Smooth muscle cell (in vitro differentiated cells): ENCODE measurements at regions not wholly inside any gene's neighbourhood (a gene's known extent, or its start where the extent isn't known, plus 50 kb on each side); places are given as distances from the start of the nearest gene placed in this dataset.

Experiments used
- DNase-seq: peaks from one replicate; lab custom pipeline; 2025; ENCODE audit not compliant: unreplicated experiment; lab: John Stamatoyannopoulos, UW
- H2AFZ ChIP-seq: fragments of 200-600 bp; sonication (generic); 2 replicates; pipeline ENCODE4 v1.6.0; 2016; ENCODE audit warnings: antibody characterized with exemption, low read depth, mild to moderate bottlenecking
- H3F3A ChIP-seq: fragments of 200-600 bp; sonication (generic); 2 replicates; pipeline ENCODE4 v1.6.0; 2017; ENCODE audit warnings: antibody characterized with exemption, low read depth
- H3K27ac ChIP-seq: fragments of 200-600 bp; sonication (generic); 2 replicates; pipeline ENCODE4 v1.5.1; 2016; ENCODE audit warnings: low read depth, mild to moderate bottlenecking
- H3K27me3 ChIP-seq: fragments of 200-600 bp; sonication (generic); 2 replicates; pipeline ENCODE4 v1.6.1; 2016; ENCODE audit warnings: low read depth, mild to moderate bottlenecking
- H3K36me3 ChIP-seq: fragments of 200-600 bp; sonication (generic); 2 replicates; pipeline ENCODE4 v1.5.1; 2016; ENCODE audit warnings: low read depth
- H3K4me1 ChIP-seq: fragments of 200-600 bp; sonication (generic); 2 replicates; pipeline ENCODE4 v1.5.1; 2016; ENCODE audit warnings: low read depth
- H3K4me2 ChIP-seq: fragments of 200-600 bp; sonication (generic); 2 replicates; pipeline ENCODE4 v1.6.0; 2016; ENCODE audit warnings: mild to moderate bottlenecking
- H3K4me3 ChIP-seq: fragments of 200-600 bp; sonication (generic); 2 replicates; pipeline ENCODE4 v1.5.1; 2016; ENCODE audit warnings: mild to moderate bottlenecking
- H3K79me2 ChIP-seq: fragments of 200-600 bp; sonication (generic); 2 replicates; pipeline ENCODE4 v1.6.0; 2016; ENCODE audit warnings: low read depth, mild to moderate bottlenecking
- H3K9ac ChIP-seq: fragments of 200-600 bp; sonication (generic); 2 replicates; pipeline ENCODE4 v1.6.0; 2016; ENCODE audit warnings: low read depth
- H3K9me3 ChIP-seq: fragments of 200-600 bp; sonication (generic); replicated peaks from 2 replicates; pipeline ENCODE4 v1.5.1; 2016; ENCODE audit warnings: low read depth
- H4K20me1 ChIP-seq: fragments of 200-600 bp; sonication (generic); 2 replicates; pipeline ENCODE4 v1.6.0; 2016; ENCODE audit warnings: low read depth
- WGBS: methylation state at CpG from one replicate; pipeline ENCODE4 v1.1.7; 2016; ENCODE audit warnings: low lambda C conversion rate; 5-methylcytosine and 5-hydroxymethylcytosine counted together
- TF ChIP-seq, protein P1 (sequence below): fragments of 200-600 bp; sonication (generic); IDR thresholded peaks from 2 replicates; pipeline ENCODE4 v1.5.1; 2017; ENCODE audit warnings: borderline replicate concordance, mild to moderate bottlenecking, antibody characterized with exemption; ENCODE audit not compliant: insufficient read depth, poor library complexity, severe bottlenecking

GRCh38 chr12:18183141-18183540 lies 78.2 kb upstream of the PIK3C2G start:
- WGBS = 80% methylated on average over 2 of the region's 2 CpGs
- Histone ChIP-seq H3K36me3 (no peaks in the 10 kb centered on the region), H3K9me3 (no peaks in the 10 kb centered on the region), H3F3A (no peaks in the 10 kb centered on the region), H3K27ac (no peak overlapping the region), H3K9ac (no peak overlapping the region), H3K79me2 (no peaks in the 10 kb centered on the region), H3K4me2 (no peak overlapping the region), H3K27me3 (no peaks in the 10 kb centered on the region), H3K4me1 (no peaks in the 10 kb centered on the region), H2AFZ (no peak overlapping the region), H4K20me1 (no peaks in the 10 kb centered on the region), H3K4me3 (no peak overlapping the region)
- TF ChIP-seq, protein P1, sequence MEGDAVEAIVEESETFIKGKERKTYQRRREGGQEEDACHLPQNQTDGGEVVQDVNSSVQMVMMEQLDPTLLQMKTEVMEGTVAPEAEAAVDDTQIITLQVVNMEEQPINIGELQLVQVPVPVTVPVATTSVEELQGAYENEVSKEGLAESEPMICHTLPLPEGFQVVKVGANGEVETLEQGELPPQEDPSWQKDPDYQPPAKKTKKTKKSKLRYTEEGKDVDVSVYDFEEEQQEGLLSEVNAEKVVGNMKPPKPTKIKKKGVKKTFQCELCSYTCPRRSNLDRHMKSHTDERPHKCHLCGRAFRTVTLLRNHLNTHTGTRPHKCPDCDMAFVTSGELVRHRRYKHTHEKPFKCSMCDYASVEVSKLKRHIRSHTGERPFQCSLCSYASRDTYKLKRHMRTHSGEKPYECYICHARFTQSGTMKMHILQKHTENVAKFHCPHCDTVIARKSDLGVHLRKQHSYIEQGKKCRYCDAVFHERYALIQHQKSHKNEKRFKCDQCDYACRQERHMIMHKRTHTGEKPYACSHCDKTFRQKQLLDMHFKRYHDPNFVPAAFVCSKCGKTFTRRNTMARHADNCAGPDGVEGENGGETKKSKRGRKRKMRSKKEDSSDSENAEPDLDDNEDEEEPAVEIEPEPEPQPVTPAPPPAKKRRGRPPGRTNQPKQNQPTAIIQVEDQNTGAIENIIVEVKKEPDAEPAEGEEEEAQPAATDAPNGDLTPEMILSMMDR = no peak
- DNase-seq = no peak

- DNase-seq = no peak
- H3K79me2 ChIP-seq = no peaks in the 10 kb centered on the region
- H3K4me3 ChIP-seq = no peak overlapping the region
- H3K9ac ChIP-seq = no peak overlapping the region
- no peaks in the 10 kb centered on the region for H3K27me3 ChIP-seq
- no peaks in the 10 kb centered on the region for H3K4me1 ChIP-seq
- no peak overlapping the region for H3K4me2 ChIP-seq
- H3K9me3 ChIP-seq = peaks cover 7% of the 10 kb centered on the region
- H3K36me3 ChIP-seq = no peaks in the 10 kb centered on the region
- TF ChIP-seq, protein P1 = no peak
- no peaks in the 10 kb centered on the region for H3F3A ChIP-seq
- H4K20me1 ChIP-seq = no peaks in the 10 kb centered on the region
- no peak overlapping the region for H2AFZ ChIP-seq
- WGBS = 69% methylated on average over 1 of the region's 1 CpG
- H3K27ac ChIP-seq = no peak overlapping the region
Observed at GRCh38 chr12:18171571-18171970, 81.6 kb upstream of the RERGL start.

DNA sequence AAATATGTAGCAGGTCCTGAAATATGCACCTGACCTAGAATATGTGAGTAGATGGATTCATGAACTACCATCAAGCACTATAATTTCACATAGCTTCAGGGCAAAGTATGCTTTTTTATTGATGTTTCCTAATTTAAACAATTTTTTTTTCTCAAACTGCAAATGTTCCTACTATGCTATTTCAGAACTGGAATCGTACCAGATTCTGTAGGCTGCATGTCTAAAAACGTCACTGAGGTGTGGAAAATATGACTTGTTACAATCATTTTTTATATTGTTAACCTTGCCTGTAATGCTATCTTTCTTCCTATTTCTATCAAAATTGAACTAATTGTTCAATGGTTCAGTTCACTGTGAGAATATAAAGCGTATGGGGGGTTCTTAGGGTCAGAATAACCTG lies 78.0 kb upstream of the RERGL start:
- Histone ChIP-seq H3K27me3 (no peaks in the 10 kb centered on the region), H3K4me2 (no peak overlapping the region), H3K4me3 (no peak overlapping the region), H3K36me3 (no peaks in the 10 kb centered on the region), H4K20me1 (no peaks in the 10 kb centered on the region), H3K4me1 (no peaks in the 10 kb centered on the region), H3K79me2 (no peaks in the 10 kb centered on the region), H3K9ac (no peak overlapping the region), H3F3A (no peaks in the 10 kb centered on the region), H3K27ac (no peak overlapping the region), H3K9me3 (peaks cover 6% of the 10 kb centered on the region), H2AFZ (no peak overlapping the region)
- TF ChIP-seq, protein P1 = no peak
- DNase-seq = no peak
- WGBS = 82% methylated on average over 3 of the region's 3 CpGs

GRCh38 chr12:18165889-18166288 lies 75.9 kb upstream of the RERGL start:
- TF ChIP-seq, protein P1 = no peak
- Histone ChIP-seq H3F3A (no peaks in the 10 kb centered on the region), H3K4me2 (peak overlapping the region; percentile 65), H3K27ac (no peak overlapping the region), H3K36me3 (no peaks in the 10 kb centered on the region), H3K9ac (no peak overlapping the region), H3K4me3 (peak overlapping the region; percentile 26), H2AFZ (peak overlapping the region; percentile 64), H3K79me2 (no peaks in the 10 kb centered on the region), H3K4me1 (no peaks in the 10 kb centered on the region), H4K20me1 (no peaks in the 10 kb centered on the region), H3K27me3 (no peaks in the 10 kb centered on the region), H3K9me3 (no peaks in the 10 kb centered on the region)
- WGBS = 86% methylated on average over 2 of the region's 2 CpGs
- DNase-seq = no peak
